GM13977 (cell line): ENCODE measurements at regions not wholly inside any gene's neighbourhood (a gene's known extent, or its start where the extent isn't known, plus 50 kb on each side); places are given as distances from the start of the nearest gene placed in this dataset.
"Not testable (repeated sequence)": the region's sequence is repeated elsewhere in the genome, so short reads cannot be mapped to it uniquely, and the experiment has no call there.

Experiments
- DNase-seq: peaks from one replicate; pipeline ENCODE4 v3.0.0; 2012; ENCODE audit warnings: low spot score
- in situ Hi-C: fragments of 300-500 bp; cut with MboI; formaldehyde crosslinking; loops from one replicate; pipeline ENCODE4 v1.12.0; 2022; ENCODE audit warnings: low sequenced_read_pairs, low pct_unique_long_range_greater_than_20kb, mixed read lengths, inconsistent platforms; ENCODE audit not compliant: unreplicated experiment
- TF ChIP-seq, protein P1 (sequence below): IDR thresholded peaks from 2 replicates; pipeline ENCODE4 v1.5.1; 2012; ENCODE audit warnings: mild to moderate bottlenecking, control low read depth; ENCODE audit not compliant: insufficient read depth; ENCODE audit errors: extremely low read depth, missing control alignments

DNA sequence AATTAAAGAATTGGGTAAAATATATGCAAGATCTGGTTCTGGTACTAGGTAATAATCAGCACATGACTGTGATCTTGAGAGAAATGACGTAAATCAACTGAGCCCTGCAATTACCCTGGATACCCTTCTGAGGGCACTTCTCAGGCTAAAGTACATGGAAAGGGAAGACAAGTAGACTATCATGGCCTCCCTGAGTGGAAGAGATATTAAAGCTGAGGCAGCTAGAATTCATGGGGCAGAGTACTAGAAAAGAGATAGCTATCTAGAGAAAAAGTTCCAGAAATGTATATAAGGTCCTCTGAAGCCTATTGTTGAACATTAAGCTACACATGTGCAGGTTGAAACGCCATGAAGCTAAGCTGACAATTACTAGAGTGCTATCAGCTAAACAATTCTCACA lies 249.6 kb downstream of the NKX6-1 start:
- TF ChIP-seq, protein P1, sequence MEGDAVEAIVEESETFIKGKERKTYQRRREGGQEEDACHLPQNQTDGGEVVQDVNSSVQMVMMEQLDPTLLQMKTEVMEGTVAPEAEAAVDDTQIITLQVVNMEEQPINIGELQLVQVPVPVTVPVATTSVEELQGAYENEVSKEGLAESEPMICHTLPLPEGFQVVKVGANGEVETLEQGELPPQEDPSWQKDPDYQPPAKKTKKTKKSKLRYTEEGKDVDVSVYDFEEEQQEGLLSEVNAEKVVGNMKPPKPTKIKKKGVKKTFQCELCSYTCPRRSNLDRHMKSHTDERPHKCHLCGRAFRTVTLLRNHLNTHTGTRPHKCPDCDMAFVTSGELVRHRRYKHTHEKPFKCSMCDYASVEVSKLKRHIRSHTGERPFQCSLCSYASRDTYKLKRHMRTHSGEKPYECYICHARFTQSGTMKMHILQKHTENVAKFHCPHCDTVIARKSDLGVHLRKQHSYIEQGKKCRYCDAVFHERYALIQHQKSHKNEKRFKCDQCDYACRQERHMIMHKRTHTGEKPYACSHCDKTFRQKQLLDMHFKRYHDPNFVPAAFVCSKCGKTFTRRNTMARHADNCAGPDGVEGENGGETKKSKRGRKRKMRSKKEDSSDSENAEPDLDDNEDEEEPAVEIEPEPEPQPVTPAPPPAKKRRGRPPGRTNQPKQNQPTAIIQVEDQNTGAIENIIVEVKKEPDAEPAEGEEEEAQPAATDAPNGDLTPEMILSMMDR, result no peak
- no peak for DNase-seq
- in situ Hi-C loops, result no loop called here

DNA sequence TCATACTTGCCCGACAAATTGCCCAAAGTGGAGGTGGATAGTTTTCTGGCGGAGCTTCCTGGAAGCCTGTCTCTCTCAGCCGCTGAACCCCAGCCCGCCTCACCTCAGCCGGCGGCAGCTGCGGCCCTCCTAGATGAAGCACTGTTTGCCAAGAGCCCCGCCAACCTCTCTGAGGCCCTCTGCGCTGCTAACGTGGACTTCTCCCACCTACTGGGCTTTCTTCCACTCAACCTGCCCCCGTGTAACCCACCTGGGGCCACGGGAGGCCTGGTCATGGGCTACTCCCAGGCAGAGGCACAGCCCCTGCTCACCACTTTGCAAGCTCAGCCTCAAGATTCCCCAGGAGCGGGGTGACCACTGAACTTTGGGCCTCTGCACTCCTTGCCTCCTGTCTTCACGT lies 254.1 kb downstream of the NKX6-1 start:
- DNase-seq, in situ Hi-C loops: not testable (repeated sequence)

DNA sequence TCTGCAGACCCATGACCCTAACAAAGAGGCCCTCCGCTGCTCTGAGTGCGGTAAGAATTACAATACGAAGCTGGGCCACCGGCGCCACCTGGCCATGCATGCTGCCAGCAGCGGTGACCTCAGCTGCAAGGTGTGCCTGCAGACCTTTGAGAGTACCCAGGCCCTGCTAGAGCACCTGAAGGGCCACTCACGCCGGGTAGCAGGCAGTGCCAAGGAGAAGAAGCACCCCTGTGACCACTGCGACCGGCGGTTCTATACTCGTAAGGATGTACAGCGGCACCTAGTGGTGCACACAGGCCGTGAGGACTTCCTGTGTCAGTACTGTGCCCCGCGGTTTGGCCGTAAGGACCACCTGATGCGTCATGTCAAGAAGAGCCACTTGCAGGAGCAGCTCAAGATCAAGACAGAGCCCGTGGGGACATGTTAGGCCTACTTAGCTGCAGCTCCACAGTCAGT lies 254.7 kb downstream of the NKX6-1 start:
- in situ Hi-C loops, DNase-seq: not testable (repeated sequence)

DNA sequence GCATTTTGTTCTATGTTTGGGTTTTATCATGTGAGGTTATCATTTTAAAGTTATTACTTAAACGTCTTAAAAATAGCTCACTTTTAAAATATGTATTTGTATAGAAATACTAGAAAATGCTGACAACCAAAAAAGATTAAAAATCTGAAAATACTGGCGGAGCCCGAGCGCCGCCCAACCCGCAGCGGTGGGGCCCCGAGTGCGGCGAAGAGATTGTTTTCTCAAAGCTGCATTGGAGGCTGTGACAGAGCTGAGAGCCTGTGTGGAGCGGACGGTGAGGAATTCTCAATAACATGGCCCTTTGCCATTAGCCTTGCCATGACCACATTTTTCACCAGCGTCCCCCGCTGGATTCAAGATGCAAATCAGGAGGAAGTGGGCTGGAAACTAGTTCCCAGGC lies 255.4 kb downstream of the NKX6-1 start:
- in situ Hi-C loops, result no loop called here
- TF ChIP-seq, protein P1, result no peak
- DNase-seq, result no peak

DNA sequence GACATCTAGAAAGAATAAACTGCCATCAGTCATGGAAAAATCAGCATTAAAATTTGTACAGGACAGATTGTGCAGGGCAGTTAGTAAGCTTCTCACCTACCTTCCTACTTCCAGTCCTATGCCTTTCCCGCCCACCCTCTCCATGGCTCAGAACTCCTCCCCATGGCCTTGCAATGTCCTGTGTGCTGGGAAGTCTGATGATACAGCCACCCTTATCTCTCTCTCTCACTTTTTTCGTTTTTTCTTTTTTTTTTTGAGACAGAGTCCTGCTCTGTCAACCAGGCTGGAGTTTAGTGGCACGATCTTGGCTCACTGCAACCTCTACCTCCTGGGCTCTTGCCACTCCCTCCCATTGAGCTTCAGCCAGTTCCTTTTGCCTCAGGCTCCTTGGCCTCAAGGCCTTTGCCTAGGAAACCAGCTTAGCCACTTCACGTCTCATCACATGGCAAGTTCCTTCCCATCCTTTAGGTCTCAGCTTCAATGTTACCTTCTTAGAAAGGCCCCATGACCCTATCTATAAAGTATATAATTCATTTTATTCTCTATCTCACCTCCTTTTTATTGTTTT lies 259.7 kb downstream of the NKX6-1 start:
- DNase-seq, result no peak
- TF ChIP-seq, protein P1, result no peak
- in situ Hi-C loops, result no loop called here

DNA sequence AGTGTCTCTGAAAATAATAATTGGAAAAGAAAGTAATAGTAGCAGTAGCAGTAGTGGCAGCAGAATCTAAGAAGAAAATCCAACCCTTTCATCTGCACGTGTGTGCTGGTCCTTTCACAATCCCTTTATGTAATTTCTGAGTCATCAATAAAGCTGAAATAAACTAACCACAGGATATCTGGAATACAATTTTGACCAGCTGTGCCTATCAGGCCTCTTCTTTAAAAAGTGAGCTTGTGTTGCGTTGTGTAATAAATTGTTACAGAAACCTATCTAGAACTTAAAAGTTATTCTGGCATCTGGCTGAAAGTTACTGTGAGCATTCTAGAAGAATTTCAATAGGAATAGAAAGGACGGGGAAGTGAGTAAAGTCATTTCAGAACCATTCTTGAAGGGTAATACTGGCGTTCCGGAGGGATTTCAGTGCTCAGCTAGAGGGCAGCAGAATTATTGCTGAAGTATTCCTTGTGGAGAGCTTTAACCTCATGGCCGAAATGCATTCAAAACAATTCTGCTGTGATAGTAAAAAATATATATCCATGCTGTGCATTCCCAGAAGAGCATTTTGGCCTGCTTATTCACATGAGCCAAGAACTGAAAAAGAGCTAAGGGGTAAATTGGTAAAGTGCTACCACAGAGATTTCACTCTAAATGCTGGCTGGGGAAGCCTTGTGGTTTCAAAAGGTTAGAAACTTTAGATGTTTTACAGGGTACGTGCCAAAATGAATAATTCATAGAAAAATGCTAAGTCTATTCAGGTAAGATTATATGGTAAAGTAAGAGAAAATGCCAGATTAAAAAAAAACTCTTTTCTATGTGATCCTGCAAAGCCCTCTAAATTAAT lies 260.6 kb downstream of the NKX6-1 start:
- DNase-seq, result no peak
- in situ Hi-C loops, result no loop called here
- TF ChIP-seq, protein P1, result no peak

DNA sequence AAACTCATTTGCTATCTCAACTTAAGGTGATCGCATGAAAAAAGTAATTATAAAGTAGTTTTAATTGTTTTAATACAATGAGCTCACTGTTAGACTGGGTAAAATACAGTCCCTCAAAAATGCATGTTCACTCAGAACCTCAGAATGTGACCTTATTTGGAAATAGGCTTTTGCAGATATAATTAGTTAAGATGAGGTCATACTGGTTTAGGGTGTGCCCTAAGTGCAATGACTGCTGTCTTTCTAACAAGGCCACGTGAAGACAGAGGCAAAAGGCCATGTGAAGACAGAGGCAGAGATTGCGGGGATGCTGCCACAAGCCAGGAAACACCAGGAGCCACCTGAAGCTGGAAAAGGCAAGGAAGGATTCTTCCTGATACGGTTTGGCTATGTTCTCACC lies 262.1 kb downstream of the NKX6-1 start:
- TF ChIP-seq, protein P1, result no peak
- in situ Hi-C loops, result no loop called here
- DNase-seq, result no peak
